ENCODE measurements at regions not wholly inside any gene's neighbourhood (a gene's known extent, or its start where the extent isn't known, plus 50 kb on each side); places are given as distances from the start of the nearest gene placed in this dataset.
"Not testable (repeated sequence)": the region's sequence is repeated elsewhere in the genome, so short reads cannot be mapped to it uniquely, and the experiment has no call there.

DNA sequence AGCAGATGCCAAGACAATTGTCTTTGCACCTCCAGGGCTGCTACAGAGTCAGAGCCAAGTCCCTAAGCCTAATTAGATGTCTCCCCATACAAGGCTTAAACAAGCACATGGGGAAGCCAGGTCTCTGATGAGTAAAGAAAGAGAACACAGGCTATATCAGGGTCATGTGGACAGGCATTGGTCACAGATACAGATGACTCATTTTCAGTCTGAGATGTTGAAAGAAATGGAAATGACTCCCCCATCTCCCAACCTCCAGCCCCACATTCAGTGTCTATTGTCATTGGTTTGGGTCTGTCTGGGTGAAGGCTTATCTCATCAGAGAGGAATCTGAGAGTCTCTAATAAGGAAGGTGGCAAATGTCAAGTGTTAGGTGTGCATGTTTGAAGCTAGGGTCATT is 290.1 kb upstream of the KIAA1217 start:
- H3K4me2 ChIP-seq (ENCODE audit: low read depth, low read length, poor library complexity, severe bottlenecking), result no peak overlapping the region
- no peaks in the 10 kb centered on the region for H3K27me3 ChIP-seq (ENCODE audit: insufficient read depth, low read length, poor library complexity, severe bottlenecking)
- no peak overlapping the region for H3K4me3 ChIP-seq (ENCODE audit: low read length, poor library complexity, severe bottlenecking)
- no peaks in the 10 kb centered on the region for H3K79me2 ChIP-seq (ENCODE audit: insufficient read depth, low read length)
- peaks cover 9% of the 10 kb centered on the region for H3K4me1 ChIP-seq (ENCODE audit: insufficient read depth, low read length, poor library complexity, severe bottlenecking)
- no peaks in the 10 kb centered on the region for H3F3A ChIP-seq (ENCODE audit: low read depth)
- H3K9me3 ChIP-seq (ENCODE audit: insufficient read depth, low read depth, low read length), result no peaks in the 10 kb centered on the region
- no peaks in the 10 kb centered on the region for H3K9me2 ChIP-seq (replicated peaks; ENCODE audit: low read depth, low read length)
- no peaks in the 10 kb centered on the region for H3K36me3 ChIP-seq (ENCODE audit: insufficient read depth, low read length)
- no peak overlapping the region for H2AFZ ChIP-seq (ENCODE audit: low read length)
- H3K9ac ChIP-seq (ENCODE audit: low read depth, low read length, poor library complexity, severe bottlenecking), result no peak overlapping the region
- no peaks in the 10 kb centered on the region for H4K20me1 ChIP-seq (ENCODE audit: insufficient read depth, low read length, poor library complexity, severe bottlenecking)
- TF ChIP-seq, protein P1, sequence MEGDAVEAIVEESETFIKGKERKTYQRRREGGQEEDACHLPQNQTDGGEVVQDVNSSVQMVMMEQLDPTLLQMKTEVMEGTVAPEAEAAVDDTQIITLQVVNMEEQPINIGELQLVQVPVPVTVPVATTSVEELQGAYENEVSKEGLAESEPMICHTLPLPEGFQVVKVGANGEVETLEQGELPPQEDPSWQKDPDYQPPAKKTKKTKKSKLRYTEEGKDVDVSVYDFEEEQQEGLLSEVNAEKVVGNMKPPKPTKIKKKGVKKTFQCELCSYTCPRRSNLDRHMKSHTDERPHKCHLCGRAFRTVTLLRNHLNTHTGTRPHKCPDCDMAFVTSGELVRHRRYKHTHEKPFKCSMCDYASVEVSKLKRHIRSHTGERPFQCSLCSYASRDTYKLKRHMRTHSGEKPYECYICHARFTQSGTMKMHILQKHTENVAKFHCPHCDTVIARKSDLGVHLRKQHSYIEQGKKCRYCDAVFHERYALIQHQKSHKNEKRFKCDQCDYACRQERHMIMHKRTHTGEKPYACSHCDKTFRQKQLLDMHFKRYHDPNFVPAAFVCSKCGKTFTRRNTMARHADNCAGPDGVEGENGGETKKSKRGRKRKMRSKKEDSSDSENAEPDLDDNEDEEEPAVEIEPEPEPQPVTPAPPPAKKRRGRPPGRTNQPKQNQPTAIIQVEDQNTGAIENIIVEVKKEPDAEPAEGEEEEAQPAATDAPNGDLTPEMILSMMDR (conservative IDR thresholded peaks at IDR 0.05; ENCODE audit: low read length), result no peak
- no peak for TF ChIP-seq EZH2phosphoT487 (IDR thresholded peaks at IDR 0.05; ENCODE audit: borderline replicate concordance)

DNA sequence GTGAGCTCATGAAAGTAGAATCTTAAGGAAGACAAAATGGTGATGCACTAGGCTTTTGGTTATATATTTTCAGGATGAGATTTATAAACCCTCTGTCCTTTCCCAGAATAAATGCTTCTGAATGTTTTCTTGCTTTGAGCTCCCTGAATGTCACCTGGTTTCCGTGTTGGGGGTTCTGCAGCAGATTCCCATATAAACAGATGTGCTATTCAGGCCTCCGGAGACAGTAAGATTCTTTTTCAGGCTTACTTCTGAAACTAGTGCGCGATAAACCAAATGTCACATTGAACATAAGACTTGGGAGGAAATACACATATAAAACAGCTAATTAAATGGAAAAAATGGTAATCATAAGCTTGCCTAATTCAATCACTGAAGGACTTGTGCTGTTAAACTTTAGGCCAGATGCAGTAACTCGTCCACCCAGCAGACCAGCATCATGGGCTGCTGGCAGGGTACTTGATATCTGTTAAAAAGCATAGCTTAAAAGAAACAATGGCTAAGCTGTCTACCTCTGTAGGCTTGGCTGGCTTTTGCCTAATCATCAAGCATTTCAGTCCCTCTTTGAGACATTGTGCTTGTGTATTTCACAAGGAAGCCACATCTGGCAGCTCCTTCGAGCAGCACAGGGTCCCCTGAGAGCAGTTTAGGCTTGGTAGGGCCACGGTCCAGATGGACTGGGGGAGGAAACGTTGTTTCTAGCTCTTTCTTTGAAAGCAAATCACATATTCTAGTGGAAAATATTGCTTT is 281.2 kb upstream of the KIAA1217 start:
- Histone ChIP-seq H3K4me3 (ENCODE audit: low read length, poor library complexity, severe bottlenecking) (no peak overlapping the region), H3K9ac (ENCODE audit: low read depth, low read length, poor library complexity, severe bottlenecking) (no peak overlapping the region), H3K4me2 (ENCODE audit: low read depth, low read length, poor library complexity, severe bottlenecking) (peak overlapping the region; percentile 26), H3K27me3 (ENCODE audit: insufficient read depth, low read length, poor library complexity, severe bottlenecking) (no peaks in the 10 kb centered on the region), H3K4me1 (ENCODE audit: insufficient read depth, low read length, poor library complexity, severe bottlenecking) (peaks cover 28% of the 10 kb centered on the region), H4K20me1 (ENCODE audit: insufficient read depth, low read length, poor library complexity, severe bottlenecking) (no peaks in the 10 kb centered on the region), H3F3A (ENCODE audit: low read depth) (no peaks in the 10 kb centered on the region), H3K79me2 (ENCODE audit: insufficient read depth, low read length) (no peaks in the 10 kb centered on the region), H3K9me2 (replicated peaks; ENCODE audit: low read depth, low read length) (no peaks in the 10 kb centered on the region), H3K9me3 (ENCODE audit: insufficient read depth, low read depth, low read length) (no peaks in the 10 kb centered on the region), H3K36me3 (ENCODE audit: insufficient read depth, low read length) (no peaks in the 10 kb centered on the region), H2AFZ (ENCODE audit: low read length) (no peak overlapping the region; the same call in 1 of the 2 replicates)
- no peak for TF ChIP-seq EZH2phosphoT487 (IDR thresholded peaks at IDR 0.05; ENCODE audit: borderline replicate concordance)
- TF ChIP-seq, protein P1 (conservative IDR thresholded peaks at IDR 0.05; ENCODE audit: low read length), result no peak

DNA sequence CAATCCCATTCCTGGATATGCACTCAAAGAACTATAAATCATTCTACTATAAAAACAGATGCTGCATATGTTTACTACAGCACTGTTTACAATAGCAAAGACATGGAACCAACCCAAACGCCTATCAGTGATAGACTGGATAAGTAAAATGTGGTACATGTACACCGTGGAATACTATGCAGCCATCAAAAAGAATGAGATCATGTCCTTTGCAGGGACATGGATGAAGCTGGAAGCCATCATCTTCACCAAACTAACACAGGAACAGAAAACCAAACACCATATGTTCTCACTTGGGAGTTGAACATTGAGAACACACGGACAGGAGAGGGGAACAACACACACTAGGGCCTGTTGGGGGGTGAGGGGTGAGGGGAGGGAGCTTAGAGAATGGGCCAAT is 274.9 kb upstream of the KIAA1217 start:
- H3K4me2 ChIP-seq (ENCODE audit: low read depth, low read length, poor library complexity, severe bottlenecking); H3K9me3 ChIP-seq (ENCODE audit: insufficient read depth, low read depth, low read length); H3K9ac ChIP-seq (ENCODE audit: low read depth, low read length, poor library complexity, severe bottlenecking); H3K79me2 ChIP-seq (ENCODE audit: insufficient read depth, low read length); H3K36me3 ChIP-seq (ENCODE audit: insufficient read depth, low read length); H3K27me3 ChIP-seq (ENCODE audit: insufficient read depth, low read length, poor library complexity, severe bottlenecking); H3F3A ChIP-seq (ENCODE audit: low read depth); H2AFZ ChIP-seq (ENCODE audit: low read length); H4K20me1 ChIP-seq (ENCODE audit: insufficient read depth, low read length, poor library complexity, severe bottlenecking); H3K4me3 ChIP-seq (ENCODE audit: low read length, poor library complexity, severe bottlenecking); H3K9me2 ChIP-seq (replicated peaks; ENCODE audit: low read depth, low read length): not testable (repeated sequence)
- H3K4me1 ChIP-seq (ENCODE audit: insufficient read depth, low read length, poor library complexity, severe bottlenecking), result peaks cover 26% of the 10 kb centered on the region

DNA sequence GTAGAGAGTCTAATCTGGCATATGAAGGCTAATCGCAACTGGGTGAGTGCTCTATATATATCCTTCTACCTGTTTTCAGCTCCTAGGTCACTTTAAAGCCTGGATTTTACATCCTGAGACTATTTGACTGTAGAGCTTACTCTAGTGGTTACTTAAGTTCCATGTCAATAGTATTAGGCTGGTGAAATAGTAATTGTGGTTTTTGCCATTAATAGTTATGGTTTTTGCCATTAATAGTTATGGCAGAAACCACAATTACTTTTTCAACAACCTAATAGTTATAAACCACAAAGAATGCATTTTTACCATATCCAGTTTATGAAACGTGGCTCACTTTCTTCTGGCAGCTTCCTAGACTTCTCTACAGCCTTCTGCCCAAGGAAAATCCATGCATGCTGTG is 263.1 kb upstream of the KIAA1217 start:
- no peaks in the 10 kb centered on the region for H3K9me3 ChIP-seq (ENCODE audit: insufficient read depth, low read depth, low read length)
- no peak overlapping the region for H3K4me3 ChIP-seq (ENCODE audit: low read length, poor library complexity, severe bottlenecking)
- H2AFZ ChIP-seq (ENCODE audit: low read length), result no peak overlapping the region
- no peaks in the 10 kb centered on the region for H3F3A ChIP-seq (ENCODE audit: low read depth)
- no peaks in the 10 kb centered on the region for H3K79me2 ChIP-seq (ENCODE audit: insufficient read depth, low read length)
- H3K4me2 ChIP-seq (ENCODE audit: low read depth, low read length, poor library complexity, severe bottlenecking), result no peak overlapping the region
- no peak overlapping the region for H3K9ac ChIP-seq (ENCODE audit: low read depth, low read length, poor library complexity, severe bottlenecking)
- no peaks in the 10 kb centered on the region for H3K4me1 ChIP-seq (ENCODE audit: insufficient read depth, low read length, poor library complexity, severe bottlenecking)
- no peak for TF ChIP-seq EZH2phosphoT487 (IDR thresholded peaks at IDR 0.05; ENCODE audit: borderline replicate concordance)
- TF ChIP-seq, protein P1 (conservative IDR thresholded peaks at IDR 0.05; ENCODE audit: low read length), result no peak
- no peaks in the 10 kb centered on the region for H3K27me3 ChIP-seq (ENCODE audit: insufficient read depth, low read length, poor library complexity, severe bottlenecking)
- no peaks in the 10 kb centered on the region for H3K9me2 ChIP-seq (replicated peaks; ENCODE audit: low read depth, low read length)
- no peaks in the 10 kb centered on the region for H3K36me3 ChIP-seq (ENCODE audit: insufficient read depth, low read length)
- H4K20me1 ChIP-seq (ENCODE audit: insufficient read depth, low read length, poor library complexity, severe bottlenecking), result no peaks in the 10 kb centered on the region
